NCI-H446 (cell line): ENCODE measurements at regions not wholly inside any gene's neighbourhood (a gene's known extent, or its start where the extent isn't known, plus 50 kb on each side); places are given as distances from the start of the nearest gene placed in this dataset.
"Not testable (repeated sequence)": the region's sequence is repeated elsewhere in the genome, so short reads cannot be mapped to it uniquely, and the experiment has no call there.

Experiments
- DNase-seq, 2 experiments: peaks; one replicate each; lab custom pipeline; 2025; lab: John Stamatoyannopoulos, UW

GRCh38 chr1:47491341-47491753, 53.5 kb downstream of the FOXD2 start:
- DNase-seq, result no peak

- no peak for DNase-seq
Measured at GRCh38 chr1:47495176-47495713, 57.4 kb downstream of the FOXD2 start.

- DNase-seq, result no peak
Measured at GRCh38 chr1:47498551-47498950, 60.7 kb downstream of the FOXD2 start.

GRCh38 chr1:47501069-47501468, 63.2 kb downstream of the FOXD2 start:
- no peak for DNase-seq

GRCh38 chr1:47502746-47503370, 65.0 kb downstream of the FOXD2 start:
- no peak for DNase-seq

- DNase-seq, result not testable (repeated sequence)
Measured at GRCh38 chr1:47504840-47505239, 67.0 kb downstream of the FOXD2 start.

- DNase-seq, result no peak
Measured at GRCh38 chr1:47505267-47505666, 67.4 kb downstream of the FOXD2 start.

- no peak for DNase-seq
Measured at GRCh38 chr1:47506053-47506452, 68.2 kb downstream of the FOXD2 start.

- no peak for DNase-seq
Measured at GRCh38 chr1:47507144-47507543, 69.3 kb downstream of the FOXD2 start.

- DNase-seq, result no peak
Measured at GRCh38 chr1:47507881-47508701, 70.2 kb downstream of the FOXD2 start.

GRCh38 chr1:47508702-47509431, 71.0 kb downstream of the FOXD2 start:
- DNase-seq, result no peak

GRCh38 chr1:47510282-47510811, 72.5 kb downstream of the FOXD2 start:
- no peak for DNase-seq

- DNase-seq, result no peak
Measured at GRCh38 chr1:47511825-47512224, 74.0 kb downstream of the FOXD2 start.

GRCh38 chr1:47513393-47513792, 75.5 kb downstream of the FOXD2 start:
- DNase-seq, result no peak

- no peak for DNase-seq
Measured at GRCh38 chr1:47514229-47514628, 76.4 kb downstream of the FOXD2 start.

- DNase-seq, result no peak
Measured at GRCh38 chr1:47515164-47515789, 77.4 kb downstream of the FOXD2 start.

- no peak for DNase-seq
Measured at GRCh38 chr1:47517946-47518345, 80.1 kb downstream of the FOXD2 start.

GRCh38 chr1:47519491-47519890, 81.6 kb downstream of the FOXD2 start:
- DNase-seq, result no peak

GRCh38 chr1:47519971-47520370, 82.1 kb downstream of the FOXD2 start:
- DNase-seq, result no peak

- DNase-seq, result no peak
Measured at GRCh38 chr1:47521034-47521881, 83.4 kb downstream of the FOXD2 start.
